ENCODE measurements at regions not wholly inside any gene's neighbourhood (a gene's known extent, or its start where the extent isn't known, plus 50 kb on each side); places are given as distances from the start of the nearest gene placed in this dataset.

- no peak overlapping the region for H3K4me3 ChIP-seq
- DNase-seq, result peak; percentile 34 to 67 (median 53)
- H3K27me3 ChIP-seq, result no peaks in the 10 kb centered on the region
- H3K36me3 ChIP-seq, result no peaks in the 10 kb centered on the region
- no peaks in the 10 kb centered on the region for H3K9me3 ChIP-seq
- 13 to 23% (median 21%) methylated on average over 2 of the region's 2 CpGs for WGBS, 3 donors
- no peaks in the 10 kb centered on the region for H3K4me1 ChIP-seq (ENCODE audit: insufficient read depth)
- intact Hi-C loops (cut with DNase I), result loop anchor here in 3 of 4 donors (5.0 to 10.0 kb wide), 4 partner anchors 91 to 249 kb away; no protein-coding TSS in a partner anchor
- H3K27ac ChIP-seq, result no peak overlapping the region
- TF ChIP-seq EP300 (IDR thresholded peaks at IDR 0.05) (no peak), CTCF (IDR thresholded peaks at IDR 0.05) (peak; percentile 62 to 93 (median 89))
Measured at GRCh38 chr10:91006001-91006751, 85.3 kb upstream of the ANKRD1 start.

- DNase-seq, result no peak
- no peaks in the 10 kb centered on the region for H3K9me3 ChIP-seq
- no peaks in the 10 kb centered on the region for H3K27me3 ChIP-seq
- no peaks in the 10 kb centered on the region for H3K4me1 ChIP-seq (ENCODE audit: insufficient read depth)
- intact Hi-C loops (cut with DNase I), result loop anchor here in 3 of 4 donors (5.0 to 10.0 kb wide), 4 partner anchors 92 to 248 kb away; no protein-coding TSS in a partner anchor
- no peak overlapping the region for H3K4me3 ChIP-seq
- no peak for TF ChIP-seq POLR2A (IDR thresholded peaks at IDR 0.05)
- TF ChIP-seq CTCF (IDR thresholded peaks at IDR 0.05), result no peak
- no peak for TF ChIP-seq EP300 (IDR thresholded peaks at IDR 0.05)
- H3K27ac ChIP-seq, result no peak overlapping the region
- WGBS, 3 donors, result 58 to 79% (median 59%) methylated on average over 1 of the region's 1 CpG
- H3K36me3 ChIP-seq, result no peaks in the 10 kb centered on the region
Measured at GRCh38 chr10:91006752-91007346, 86.0 kb upstream of the ANKRD1 start.

- intact Hi-C loops (cut with DNase I), result loop anchor here in 3 of 4 donors (5.0 to 10.0 kb wide), 4 partner anchors 93 to 247 kb away; no protein-coding TSS in a partner anchor
- no peak overlapping the region for H3K27ac ChIP-seq
Measured at GRCh38 chr10:91007655-91008054, 86.8 kb upstream of the ANKRD1 start.

GRCh38 chr10:91009121-91009520, 88.2 kb upstream of the ANKRD1 start:
- Histone ChIP-seq H3K9me3 (no peaks in the 10 kb centered on the region), H3K4me1 (ENCODE audit: insufficient read depth) (no peaks in the 10 kb centered on the region), H3K27ac (no peak overlapping the region), H3K4me3 (no peak overlapping the region), H3K27me3 (no peaks in the 10 kb centered on the region), H3K36me3 (no peaks in the 10 kb centered on the region)
- TF ChIP-seq POLR2A (IDR thresholded peaks at IDR 0.05), result no peak
- TF ChIP-seq CTCF (IDR thresholded peaks at IDR 0.05), result no peak
- no peak for TF ChIP-seq EP300 (IDR thresholded peaks at IDR 0.05)
- DNase-seq, result no peak
- intact Hi-C loops (cut with DNase I), result loop anchor here in 3 of 4 donors (5.0 to 10.0 kb wide), 4 partner anchors 94 to 246 kb away; no protein-coding TSS in a partner anchor
- whole genome bisulfite sequencing, 3 donors, result 96 to 100% (median 100%) methylated on average over 1 of the region's 1 CpG

More at GRCh38 chr10:91007655-91008054, 86.8 kb upstream of the ANKRD1 start:
- no peak for TF ChIP-seq POLR2A (IDR thresholded peaks at IDR 0.05)
- TF ChIP-seq EP300 (IDR thresholded peaks at IDR 0.05), result no peak
- no peak for TF ChIP-seq CTCF (IDR thresholded peaks at IDR 0.05)
- Histone ChIP-seq H3K9me3 (no peaks in the 10 kb centered on the region), H3K27me3 (no peaks in the 10 kb centered on the region), H3K36me3 (no peaks in the 10 kb centered on the region), H3K4me3 (no peak overlapping the region), H3K4me1 (ENCODE audit: insufficient read depth) (no peaks in the 10 kb centered on the region)
- DNase-seq, result no peak

Data from ovary (tissue), 7 donors.